Fibroblast of lung (primary cell): ENCODE measurements at regions not wholly inside any gene's neighbourhood (a gene's known extent, or its start where the extent isn't known, plus 50 kb on each side); places are given as distances from the start of the nearest gene placed in this dataset.

ENCODE experiments used
- EZH2 ChIP-seq: IDR thresholded peaks from 2 replicates; pipeline ENCODE4 v1.5.1; 2012; ENCODE audit warnings: low read length, control low read depth, mild to moderate bottlenecking; ENCODE audit errors: missing control alignments
- TF ChIP-seq, protein P1 (sequence below), 2 donors: IDR thresholded peaks in 1 of 2; conservative IDR thresholded peaks in 1 of 2; 1 replicate in 1 of 2; 2 replicates in 1 of 2; pipeline ENCODE4 v1.5.1; 2011 to 2012; ENCODE audit warnings: low read length in 2 of 2, control low read depth in 1 of 2, inconsistent platforms in 1 of 2, low read depth in 1 of 2, mild to moderate bottlenecking in 1 of 2

GRCh38 chr4:177108708-177109107, 201.0 kb upstream of the NEIL3 start:
- TF ChIP-seq, protein P1, sequence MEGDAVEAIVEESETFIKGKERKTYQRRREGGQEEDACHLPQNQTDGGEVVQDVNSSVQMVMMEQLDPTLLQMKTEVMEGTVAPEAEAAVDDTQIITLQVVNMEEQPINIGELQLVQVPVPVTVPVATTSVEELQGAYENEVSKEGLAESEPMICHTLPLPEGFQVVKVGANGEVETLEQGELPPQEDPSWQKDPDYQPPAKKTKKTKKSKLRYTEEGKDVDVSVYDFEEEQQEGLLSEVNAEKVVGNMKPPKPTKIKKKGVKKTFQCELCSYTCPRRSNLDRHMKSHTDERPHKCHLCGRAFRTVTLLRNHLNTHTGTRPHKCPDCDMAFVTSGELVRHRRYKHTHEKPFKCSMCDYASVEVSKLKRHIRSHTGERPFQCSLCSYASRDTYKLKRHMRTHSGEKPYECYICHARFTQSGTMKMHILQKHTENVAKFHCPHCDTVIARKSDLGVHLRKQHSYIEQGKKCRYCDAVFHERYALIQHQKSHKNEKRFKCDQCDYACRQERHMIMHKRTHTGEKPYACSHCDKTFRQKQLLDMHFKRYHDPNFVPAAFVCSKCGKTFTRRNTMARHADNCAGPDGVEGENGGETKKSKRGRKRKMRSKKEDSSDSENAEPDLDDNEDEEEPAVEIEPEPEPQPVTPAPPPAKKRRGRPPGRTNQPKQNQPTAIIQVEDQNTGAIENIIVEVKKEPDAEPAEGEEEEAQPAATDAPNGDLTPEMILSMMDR (conservative IDR thresholded peaks at IDR 0.05 in 1 of 2, IDR thresholded peaks at IDR 0.05 in 1 of 2; ENCODE audit: low read depth in 1 of 2, low read length in 2 of 2): peak; percentile 52 to 66
- no peak for TF ChIP-seq EZH2
